DOHH2 (cell line): ENCODE measurements at regions not wholly inside any gene's neighbourhood (a gene's known extent, or its start where the extent isn't known, plus 50 kb on each side); places are given as distances from the start of the nearest gene placed in this dataset.

Experiments used
- H3F3A ChIP-seq: fragments of 200-600 bp; sonication (generic), shearing (Covaris generic); 2 replicates; pipeline ENCODE4 v1.6.0; 2016; ENCODE audit warnings: antibody characterized with exemption, mild to moderate bottlenecking; ENCODE audit not compliant: control insufficient read depth, insufficient read depth
- H3K27ac ChIP-seq: fragments of 200-600 bp; sonication (generic); 2 replicates; pipeline ENCODE4 v1.5.1; 2014; ENCODE audit warnings: low read depth, mild to moderate bottlenecking, low read length, moderate library complexity
- H3K27me3 ChIP-seq: fragments of 200-600 bp; sonication (generic); 2 replicates; pipeline ENCODE4 v1.6.1; 2014; ENCODE audit warnings: mild to moderate bottlenecking, low read length, mixed read lengths; ENCODE audit not compliant: control insufficient read depth
- H3K36me3 ChIP-seq: fragments of 200-600 bp; sonication (generic); 2 replicates; pipeline ENCODE4 v1.6.1; 2014; ENCODE audit warnings: mild to moderate bottlenecking, low read length, moderate library complexity, mixed read lengths; ENCODE audit not compliant: control insufficient read depth
- H3K4me1 ChIP-seq: fragments of 200-600 bp; sonication (generic); 2 replicates; pipeline ENCODE4 v1.6.1; 2014; ENCODE audit warnings: mild to moderate bottlenecking, low read length, mixed read lengths; ENCODE audit not compliant: control insufficient read depth
- H3K4me2 ChIP-seq: fragments of 200-600 bp; sonication (generic); 2 replicates; pipeline ENCODE4 v1.6.0; 2014; ENCODE audit warnings: mild to moderate bottlenecking, low read length, moderate library complexity
- H3K4me3 ChIP-seq: fragments of 200-600 bp; sonication (generic); 2 replicates; pipeline ENCODE4 v1.5.1; 2014; ENCODE audit warnings: mild to moderate bottlenecking, low read length, mixed read lengths
- H3K79me2 ChIP-seq: fragments of 200-600 bp; sonication (generic); 2 replicates; pipeline ENCODE4 v1.6.1; 2014; ENCODE audit warnings: mild to moderate bottlenecking, low read length, mixed read lengths; ENCODE audit not compliant: control insufficient read depth
- H3K9me2 ChIP-seq: fragments of 200-600 bp; sonication (generic); replicated peaks from 2 replicates; pipeline ENCODE4 v1.6.1; 2014; ENCODE audit warnings: mild to moderate bottlenecking, low read length, mixed read lengths; ENCODE audit not compliant: control insufficient read depth
- H3K9me3 ChIP-seq: fragments of 200-600 bp; sonication (generic); 2 replicates; pipeline ENCODE4 v1.6.1; 2014; ENCODE audit warnings: antibody characterized with exemption, low read length, mixed read lengths; ENCODE audit not compliant: control insufficient read depth, insufficient read depth
- H4K20me1 ChIP-seq: fragments of 200-600 bp; sonication (generic); 2 replicates; pipeline ENCODE4 v1.6.0; 2014; ENCODE audit warnings: low read depth, mild to moderate bottlenecking, antibody characterized with exemption, low read length, moderate library complexity; ENCODE audit not compliant: control insufficient read depth, insufficient read depth
- CTCF ChIP-seq: fragments of 200-600 bp; sonication (generic); IDR thresholded peaks from one replicate; pipeline ENCODE4 v1.5.1; 2014; ENCODE audit warnings: antibody characterized with exemption, mild to moderate bottlenecking, low read depth, low read length; ENCODE audit not compliant: poor library complexity, severe bottlenecking
- EZH2phosphoT487 ChIP-seq: fragments of 200-600 bp; sonication (generic); IDR thresholded peaks from 2 replicates; pipeline ENCODE4 v1.6.1; 2017; ENCODE audit warnings: borderline replicate concordance, mild to moderate bottlenecking, antibody characterized with exemption, low read length, moderate library complexity, mixed read lengths

DNA sequence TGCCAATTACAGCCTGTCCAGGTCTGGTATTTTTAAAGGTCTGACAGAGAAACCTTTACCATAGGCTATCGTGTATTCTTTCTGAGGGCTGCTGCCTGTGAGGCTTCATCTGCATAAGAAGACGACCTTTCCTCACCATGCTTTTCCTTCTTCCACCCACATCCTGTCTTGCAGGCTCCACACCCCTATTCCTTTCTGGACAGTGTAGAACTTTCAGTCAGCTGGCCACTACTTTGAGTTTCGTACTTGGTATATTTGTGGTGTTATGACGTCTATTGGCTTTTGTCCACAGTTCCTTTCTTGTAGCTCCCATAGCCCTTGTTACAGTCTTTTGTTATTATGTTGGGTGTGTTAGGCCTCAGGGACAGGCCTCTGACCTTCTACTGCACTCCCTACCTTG is 311.4 kb downstream of the RAPGEF2 start:
- Histone ChIP-seq H3K4me1 (no peaks in the 10 kb centered on the region), H3F3A (no peaks in the 10 kb centered on the region)

DNA sequence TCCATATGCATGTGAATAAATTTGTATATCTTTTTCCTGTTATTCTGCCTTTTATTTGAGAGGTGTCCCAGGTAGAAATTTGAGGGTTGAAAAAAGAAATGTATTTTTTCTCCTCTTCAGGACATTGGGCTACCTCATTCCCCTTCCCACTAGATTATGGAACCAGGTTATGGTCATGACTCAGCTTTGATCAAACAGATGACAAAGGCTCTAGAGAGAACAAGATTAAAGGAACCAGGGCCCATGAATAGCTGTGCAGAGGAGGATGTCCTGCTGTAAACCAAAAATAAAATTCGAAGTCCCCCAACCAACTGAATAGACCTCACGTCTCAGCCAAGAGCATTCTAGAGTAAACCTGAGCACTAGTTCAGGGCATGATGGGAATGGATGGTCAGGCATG is 313.2 kb downstream of the RAPGEF2 start:
- H3K4me1 ChIP-seq: no peaks in the 10 kb centered on the region
- H3K27me3 ChIP-seq: peaks cover 3% of the 10 kb centered on the region; the same call in 1 of the 2 replicates
- H4K20me1 ChIP-seq: no peaks in the 10 kb centered on the region
- TF ChIP-seq EZH2phosphoT487 (no peak), CTCF (no peak)
- no peak overlapping the region for H3K27ac ChIP-seq
- no peak overlapping the region for H3K4me2 ChIP-seq
- no peaks in the 10 kb centered on the region for H3K79me2 ChIP-seq
- no peaks in the 10 kb centered on the region for H3F3A ChIP-seq
- no peak overlapping the region for H3K4me3 ChIP-seq
- no peaks in the 10 kb centered on the region for H3K36me3 ChIP-seq
- peaks cover 8% of the 10 kb centered on the region; the same call in 1 of the 2 replicates for H3K9me3 ChIP-seq
- H3K9me2 ChIP-seq: no peaks in the 10 kb centered on the region

More for the DNA sequence above, 311.4 kb downstream of the RAPGEF2 start:
- Histone ChIP-seq H3K79me2 (no peaks in the 10 kb centered on the region), H3K27ac (no peak overlapping the region), H3K9me3 (no peaks in the 10 kb centered on the region), H3K36me3 (no peaks in the 10 kb centered on the region), H3K4me3 (no peak overlapping the region), H3K4me2 (no peak overlapping the region), H4K20me1 (no peaks in the 10 kb centered on the region), H3K27me3 (peaks cover 3% of the 10 kb centered on the region; the same call in 1 of the 2 replicates), H3K9me2 (no peaks in the 10 kb centered on the region)
- TF ChIP-seq CTCF: no peak
- no peak for TF ChIP-seq EZH2phosphoT487

- Histone ChIP-seq H3K9me2 (no peaks in the 10 kb centered on the region), H3K36me3 (no peaks in the 10 kb centered on the region), H3F3A (no peaks in the 10 kb centered on the region), H3K4me3 (no peak overlapping the region), H3K27ac (no peak overlapping the region), H3K27me3 (no peaks in the 10 kb centered on the region), H3K4me2 (no peak overlapping the region), H3K4me1 (no peaks in the 10 kb centered on the region), H4K20me1 (no peaks in the 10 kb centered on the region), H3K9me3 (peaks cover 8% of the 10 kb centered on the region; the same call in 1 of the 2 replicates), H3K79me2 (no peaks in the 10 kb centered on the region)
- TF ChIP-seq CTCF: no peak
- TF ChIP-seq EZH2phosphoT487: no peak
Observed at GRCh38 chr4:159416996-159417395, 314.1 kb downstream of the RAPGEF2 start.
